ENCODE measurements at regions not wholly inside any gene's neighbourhood (a gene's known extent, or its start where the extent isn't known, plus 50 kb on each side); places are given as distances from the start of the nearest gene placed in this dataset.

- no peak for DNase-seq
These were observed 210.3 kb downstream of the UBE2E3 start for GRCh38 chr2:181190711-181191110.

- DNase-seq, result no peak
These were observed 213.1 kb downstream of the UBE2E3 start for GRCh38 chr2:181193550-181193949.

- DNase-seq, result no peak
These were observed 216.0 kb downstream of the UBE2E3 start for GRCh38 chr2:181196401-181196800.

GRCh38 chr2:181197140-181197760, 216.8 kb downstream of the UBE2E3 start:
- DNase-seq, result no peak

- DNase-seq, result no peak
These were observed 217.9 kb downstream of the UBE2E3 start for GRCh38 chr2:181198183-181198864.

GRCh38 chr2:181203412-181203811, 223.0 kb downstream of the UBE2E3 start:
- DNase-seq, result no peak

GRCh38 chr2:181203916-181204315, 223.5 kb downstream of the UBE2E3 start:
- DNase-seq, result no peak

- DNase-seq, result no peak
These were observed 238.0 kb downstream of the UBE2E3 start for GRCh38 chr2:181218401-181218821.

GRCh38 chr2:181223234-181223633, 234.0 kb upstream of the ITGA4 start:
- DNase-seq, result no peak

GRCh38 chr2:181224866-181225265, 232.3 kb upstream of the ITGA4 start:
- no peak for DNase-seq

- DNase-seq, result no peak
These were observed 228.5 kb upstream of the ITGA4 start for GRCh38 chr2:181228661-181229060.

GRCh38 chr2:181231151-181231550, 226.0 kb upstream of the ITGA4 start:
- peak; percentile 8 for DNase-seq

GRCh38 chr2:181231886-181232621, 225.1 kb upstream of the ITGA4 start:
- no peak for DNase-seq

- no peak for DNase-seq
These were observed 222.7 kb upstream of the ITGA4 start for GRCh38 chr2:181234487-181234891.

- DNase-seq, result no peak
These were observed 222.2 kb upstream of the ITGA4 start for GRCh38 chr2:181235011-181235410.

GRCh38 chr2:181235683-181236459, 221.3 kb upstream of the ITGA4 start:
- DNase-seq, result no peak

- DNase-seq, result peak; percentile 17
These were observed 217.9 kb upstream of the ITGA4 start for GRCh38 chr2:181239201-181239799.

- DNase-seq, result no peak
These were observed 216.3 kb upstream of the ITGA4 start for GRCh38 chr2:181240844-181241243.

GRCh38 chr2:181241366-181241765, 215.8 kb upstream of the ITGA4 start:
- no peak for DNase-seq

GRCh38 chr2:181241797-181242196, 215.4 kb upstream of the ITGA4 start:
- DNase-seq, result peak; percentile 20

GRCh38 chr2:181242262-181242661, 214.9 kb upstream of the ITGA4 start:
- no peak for DNase-seq

- DNase-seq, result no peak
These were observed 213.9 kb upstream of the ITGA4 start for GRCh38 chr2:181243319-181243718.

- DNase-seq, result no peak
These were observed 206.5 kb upstream of the ITGA4 start for GRCh38 chr2:181250691-181251090.

All from activated CD4-positive, alpha-beta T cell treated with anti-CD3 and anti-CD28 coated beads for 48 hours (primary cell).